SKM-1 (cell line): ENCODE measurements at regions not wholly inside any gene's neighbourhood (a gene's known extent, or its start where the extent isn't known, plus 50 kb on each side); places are given as distances from the start of the nearest gene placed in this dataset.
"Not testable (repeated sequence)": the region's sequence is repeated elsewhere in the genome, so short reads cannot be mapped to it uniquely, and the experiment has no call there.

Source experiments
- DNase-seq: peaks from one replicate; lab custom pipeline; 2025; ENCODE audit not compliant: unreplicated experiment; lab: John Stamatoyannopoulos, UW

GRCh38 chr14:55845963-55846825 is 266.2 kb downstream of the KTN1 start:
- DNase-seq, result no peak

- no peak for DNase-seq
Measured at GRCh38 chr14:55846826-55847446, 266.9 kb downstream of the KTN1 start.

- DNase-seq, result no peak
Measured at GRCh38 chr14:55847766-55848165, 267.8 kb downstream of the KTN1 start.

- no peak for DNase-seq
Measured at GRCh38 chr14:55848964-55849363, 269.0 kb downstream of the KTN1 start.

GRCh38 chr14:55849833-55850232 is 268.4 kb upstream of the PELI2 start:
- no peak for DNase-seq

- DNase-seq, result no peak
Measured at GRCh38 chr14:55850825-55851241, 267.4 kb upstream of the PELI2 start.

GRCh38 chr14:55851301-55851700 is 266.9 kb upstream of the PELI2 start:
- DNase-seq, result no peak

GRCh38 chr14:55851961-55852360 is 266.2 kb upstream of the PELI2 start:
- no peak for DNase-seq

- DNase-seq, result no peak
Measured at GRCh38 chr14:55855751-55856150, 262.5 kb upstream of the PELI2 start.

GRCh38 chr14:55858604-55859003 is 259.6 kb upstream of the PELI2 start:
- no peak for DNase-seq

GRCh38 chr14:55861561-55861960 is 256.6 kb upstream of the PELI2 start:
- DNase-seq, result not testable (repeated sequence)

GRCh38 chr14:55864890-55865655 is 253.1 kb upstream of the PELI2 start:
- DNase-seq, result no peak

GRCh38 chr14:55867311-55867710 is 250.9 kb upstream of the PELI2 start:
- no peak for DNase-seq

GRCh38 chr14:55867719-55868118 is 250.5 kb upstream of the PELI2 start:
- no peak for DNase-seq

- DNase-seq, result no peak
Measured at GRCh38 chr14:55869397-55870049, 248.7 kb upstream of the PELI2 start.

- no peak for DNase-seq
Measured at GRCh38 chr14:55873169-55873568, 245.0 kb upstream of the PELI2 start.

GRCh38 chr14:55874785-55875184 is 243.4 kb upstream of the PELI2 start:
- no peak for DNase-seq

GRCh38 chr14:55877942-55878341 is 240.3 kb upstream of the PELI2 start:
- DNase-seq, result no peak

GRCh38 chr14:55881577-55882241 is 236.5 kb upstream of the PELI2 start:
- DNase-seq, result no peak

- no peak for DNase-seq
Measured at GRCh38 chr14:55884819-55885218, 233.4 kb upstream of the PELI2 start.

- no peak for DNase-seq
Measured at GRCh38 chr14:55889124-55889523, 229.1 kb upstream of the PELI2 start.
